ENCODE measurements at regions not wholly inside any gene's neighbourhood (a gene's known extent, or its start where the extent isn't known, plus 50 kb on each side); places are given as distances from the start of the nearest gene placed in this dataset.

- no peaks in the 10 kb centered on the region for H3K27me3 Mint-ChIP-seq
- no peak for ATAC-seq (ENCODE audit: low read depth)
- H3K27ac Mint-ChIP-seq = no peak overlapping the region
- no peak overlapping the region for H3K4me3 Mint-ChIP-seq
- H3K4me1 Mint-ChIP-seq = no peaks in the 10 kb centered on the region
- no peak for DNase-seq
- POLR2A ChIA-PET = no interaction called here
- no peaks in the 10 kb centered on the region for H3K36me3 Mint-ChIP-seq
- peaks cover 5% of the 10 kb centered on the region for H3K9me3 Mint-ChIP-seq
Observed at GRCh38 chr14:35456261-35456660, 51.7 kb upstream of the NFKBIA start.

- POLR2A ChIA-PET = no interaction called here
- Mint-ChIP-seq H3K4me1 (no peaks in the 10 kb centered on the region), H3K36me3 (no peaks in the 10 kb centered on the region), H3K4me3 (no peak overlapping the region), H3K9me3 (peaks cover 5% of the 10 kb centered on the region), H3K27ac (no peak overlapping the region), H3K27me3 (peaks cover 3% of the 10 kb centered on the region)
- DNase-seq (no peak), ATAC-seq (ENCODE audit: low read depth) (no peak)
Observed at GRCh38 chr14:35458442-35458841, 53.9 kb upstream of the NFKBIA start.

- no peak overlapping the region for H3K27ac Mint-ChIP-seq
- no peaks in the 10 kb centered on the region for H3K36me3 Mint-ChIP-seq
- H3K9me3 Mint-ChIP-seq = peaks cover 6% of the 10 kb centered on the region
- no peak for DNase-seq
- H3K4me3 Mint-ChIP-seq = no peak overlapping the region
- peaks cover 3% of the 10 kb centered on the region for H3K27me3 Mint-ChIP-seq
- no peaks in the 10 kb centered on the region for H3K4me1 Mint-ChIP-seq
- POLR2A ChIA-PET = no interaction called here
- no peak for ATAC-seq (ENCODE audit: low read depth)
Observed at GRCh38 chr14:35459776-35460175, 55.2 kb upstream of the NFKBIA start.

- ATAC-seq (ENCODE audit: low read depth) (no peak), DNase-seq (no peak)
- peaks cover 37% of the 10 kb centered on the region for H3K27me3 Mint-ChIP-seq
- H3K4me3 Mint-ChIP-seq = no peak overlapping the region
- POLR2A ChIA-PET = no interaction called here
- no peaks in the 10 kb centered on the region for H3K9me3 Mint-ChIP-seq
- no peaks in the 10 kb centered on the region for H3K36me3 Mint-ChIP-seq
- H3K4me1 Mint-ChIP-seq = no peaks in the 10 kb centered on the region
- no peak overlapping the region for H3K27ac Mint-ChIP-seq
Observed at GRCh38 chr14:35470755-35471154, 63.2 kb upstream of the INSM2 start.

GRCh38 chr14:35471803-35472202 lies 62.2 kb upstream of the INSM2 start:
- no peak overlapping the region for H3K27ac Mint-ChIP-seq
- ATAC-seq (ENCODE audit: low read depth) = no peak
- no peaks in the 10 kb centered on the region for H3K36me3 Mint-ChIP-seq
- no peaks in the 10 kb centered on the region for H3K9me3 Mint-ChIP-seq
- DNase-seq = no peak
- H3K4me1 Mint-ChIP-seq = no peaks in the 10 kb centered on the region
- H3K27me3 Mint-ChIP-seq = peaks cover 39% of the 10 kb centered on the region
- no peak overlapping the region for H3K4me3 Mint-ChIP-seq
- POLR2A ChIA-PET = no interaction called here

- POLR2A ChIA-PET = interaction anchor here (0.9 kb wide), 1 partner anchor 687 kb away, joined by 5 read pairs; no protein-coding TSS in a partner anchor
- Mint-ChIP-seq H3K27me3 (peaks cover 29% of the 10 kb centered on the region), H3K36me3 (no peaks in the 10 kb centered on the region), H3K4me1 (no peaks in the 10 kb centered on the region), H3K9me3 (no peaks in the 10 kb centered on the region), H3K27ac (no peak overlapping the region), H3K4me3 (no peak overlapping the region)
- no peak for DNase-seq
- ATAC-seq (ENCODE audit: low read depth) = no peak
Observed at GRCh38 chr14:35474323-35474722, 59.6 kb upstream of the INSM2 start.

GRCh38 chr14:35480119-35480769 lies 53.7 kb upstream of the INSM2 start:
- no peak for DNase-seq
- POLR2A ChIA-PET = no interaction called here
- no peak for ATAC-seq (ENCODE audit: low read depth)
- no peak overlapping the region for H3K27ac Mint-ChIP-seq
- H3K4me3 Mint-ChIP-seq = no peak overlapping the region
- peaks cover 23% of the 10 kb centered on the region for H3K27me3 Mint-ChIP-seq
- H3K9me3 Mint-ChIP-seq = no peaks in the 10 kb centered on the region
- no peaks in the 10 kb centered on the region for H3K36me3 Mint-ChIP-seq
- H3K4me1 Mint-ChIP-seq = no peaks in the 10 kb centered on the region

GRCh38 chr14:35482994-35483515 lies 50.9 kb upstream of the INSM2 start:
- H3K4me1 Mint-ChIP-seq = no peaks in the 10 kb centered on the region
- H3K27me3 Mint-ChIP-seq = peaks cover 20% of the 10 kb centered on the region
- H3K27ac Mint-ChIP-seq = no peak overlapping the region
- H3K4me3 Mint-ChIP-seq = no peak overlapping the region
- DNase-seq = no peak
- POLR2A ChIA-PET = no interaction called here
- no peaks in the 10 kb centered on the region for H3K36me3 Mint-ChIP-seq
- no peaks in the 10 kb centered on the region for H3K9me3 Mint-ChIP-seq
- no peak for ATAC-seq (ENCODE audit: low read depth)
